ENCODE measurements at regions not wholly inside any gene's neighbourhood (a gene's known extent, or its start where the extent isn't known, plus 50 kb on each side); places are given as distances from the start of the nearest gene placed in this dataset.

DNA sequence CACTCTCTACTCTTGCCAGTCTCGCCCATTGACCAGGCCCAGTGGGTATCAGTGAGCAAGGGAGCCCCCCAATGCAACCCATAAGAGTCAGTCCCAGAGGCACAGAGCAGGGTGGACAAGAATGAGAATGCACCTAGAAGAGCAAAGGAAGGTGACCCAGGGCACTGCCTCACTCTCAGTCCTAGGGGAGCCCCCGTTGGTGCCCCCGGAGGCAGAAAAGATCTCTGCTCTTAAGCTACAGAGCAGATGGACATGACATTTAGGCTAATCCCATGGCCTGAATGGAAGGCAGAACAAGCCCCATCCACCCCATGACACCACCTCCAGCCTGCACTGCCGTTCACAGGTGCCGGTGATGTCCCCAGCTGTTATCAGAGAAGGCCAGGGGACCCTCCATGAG lies 50.7 kb upstream of the PLEKHG1 start:
- H3K27me3 ChIP-seq (ENCODE audit: control insufficient read depth, insufficient read depth, low read length) = no peaks in the 10 kb centered on the region
- H3K27ac ChIP-seq (ENCODE audit: low read length) = no peak overlapping the region
- no peaks in the 10 kb centered on the region for H3K36me3 ChIP-seq (ENCODE audit: control insufficient read depth, insufficient read depth, low read length)
- no peaks in the 10 kb centered on the region for H3K9me3 ChIP-seq (ENCODE audit: control insufficient read depth, insufficient read depth, low read length)
- no peak overlapping the region for H3K4me3 ChIP-seq (ENCODE audit: low read length)
- WGBS (ENCODE audit: insufficient coverage, insufficient read length) = no CpG with 5 or more reads among the region's 5 CpGs
- H3K4me1 ChIP-seq (ENCODE audit: control insufficient read depth, insufficient read depth, low read length) = no peaks in the 10 kb centered on the region
- no peak for DNase-seq (ENCODE audit: low read depth, low spot score)

DNA sequence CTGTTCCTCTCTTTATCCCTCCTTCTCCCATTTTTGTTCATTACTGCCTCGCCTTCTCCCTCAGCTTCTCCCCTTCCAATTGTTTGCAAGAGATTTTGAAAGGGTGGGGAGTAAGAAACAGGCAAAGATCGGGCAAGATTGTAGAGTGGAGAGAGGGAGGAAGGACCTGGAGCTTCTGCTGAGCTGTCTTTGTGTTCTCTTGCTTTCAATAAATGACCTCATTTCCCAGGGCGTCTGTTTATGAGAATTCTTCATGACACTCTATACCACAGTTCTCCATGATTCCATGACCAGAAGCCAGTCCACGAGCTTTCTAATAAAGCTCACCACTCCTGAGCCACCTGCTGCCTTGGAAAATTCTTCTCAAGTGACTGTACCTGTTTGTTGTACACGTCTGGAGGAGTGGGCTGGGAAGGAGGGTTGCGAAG lies 50.0 kb upstream of the PLEKHG1 start:
- no peak overlapping the region for H3K27ac ChIP-seq (ENCODE audit: low read length)
- no peak for DNase-seq (ENCODE audit: low read depth, low spot score)

More for the DNA sequence above, 50.0 kb upstream of the PLEKHG1 start:
- no peaks in the 10 kb centered on the region for H3K4me1 ChIP-seq (ENCODE audit: control insufficient read depth, insufficient read depth, low read length)
- no CpG with 5 or more reads among the region's 6 CpGs for WGBS (ENCODE audit: insufficient coverage, insufficient read length)
- no peaks in the 10 kb centered on the region for H3K27me3 ChIP-seq (ENCODE audit: control insufficient read depth, insufficient read depth, low read length)
- no peak overlapping the region for H3K4me3 ChIP-seq (ENCODE audit: low read length)
- no peaks in the 10 kb centered on the region for H3K9me3 ChIP-seq (ENCODE audit: control insufficient read depth, insufficient read depth, low read length)
- no peaks in the 10 kb centered on the region for H3K36me3 ChIP-seq (ENCODE audit: control insufficient read depth, insufficient read depth, low read length)

Measured in iPS DF 6.9 (cell line).